ENCODE measurements at regions not wholly inside any gene's neighbourhood (a gene's known extent, or its start where the extent isn't known, plus 50 kb on each side); places are given as distances from the start of the nearest gene placed in this dataset.
"Not testable (repeated sequence)": the region's sequence is repeated elsewhere in the genome, so short reads cannot be mapped to it uniquely, and the experiment has no call there.

GRCh38 chr19:28332886-28333285, 880.1 kb downstream of the UQCRFS1 start:
- no peak for DNase-seq

GRCh38 chr19:28332351-28332750, 880.6 kb downstream of the UQCRFS1 start:
- no peak for DNase-seq

- DNase-seq: no peak
These were observed 881.4 kb downstream of the UQCRFS1 start for GRCh38 chr19:28331596-28331995.

- DNase-seq: no peak
These were observed 882.1 kb downstream of the UQCRFS1 start for GRCh38 chr19:28330831-28331230.

- DNase-seq: no peak
These were observed 883.5 kb downstream of the UQCRFS1 start for GRCh38 chr19:28329429-28329828.

GRCh38 chr19:28327905-28328304, 885.0 kb downstream of the UQCRFS1 start:
- DNase-seq: no peak

GRCh38 chr19:28326746-28327145, 886.2 kb downstream of the UQCRFS1 start:
- no peak for DNase-seq

- no peak for DNase-seq
These were observed 888.5 kb downstream of the UQCRFS1 start for GRCh38 chr19:28324275-28325060.

GRCh38 chr19:28322945-28323344, 890.0 kb downstream of the UQCRFS1 start:
- no peak for DNase-seq

GRCh38 chr19:28322491-28322890, 890.5 kb downstream of the UQCRFS1 start:
- no peak for DNase-seq

- no peak for DNase-seq
These were observed 893.0 kb downstream of the UQCRFS1 start for GRCh38 chr19:28319918-28320317.

- no peak for DNase-seq
These were observed 893.7 kb downstream of the UQCRFS1 start for GRCh38 chr19:28319227-28319626.

GRCh38 chr19:28318469-28319179, 894.3 kb downstream of the UQCRFS1 start:
- DNase-seq: no peak

GRCh38 chr19:28316464-28316863, 896.5 kb downstream of the UQCRFS1 start:
- DNase-seq: no peak

GRCh38 chr19:28314756-28315155, 898.2 kb downstream of the UQCRFS1 start:
- no peak for DNase-seq

GRCh38 chr19:28314287-28314686, 898.7 kb downstream of the UQCRFS1 start:
- DNase-seq: no peak

GRCh38 chr19:28313633-28314032, 899.3 kb downstream of the UQCRFS1 start:
- no peak for DNase-seq

GRCh38 chr19:28312269-28312668, 900.7 kb downstream of the UQCRFS1 start:
- no peak for DNase-seq

GRCh38 chr19:28310829-28311228, 902.1 kb downstream of the UQCRFS1 start:
- DNase-seq: not testable (repeated sequence)

GRCh38 chr19:28309070-28309469, 903.9 kb downstream of the UQCRFS1 start:
- DNase-seq: no peak

- DNase-seq: no peak
These were observed 905.0 kb downstream of the UQCRFS1 start for GRCh38 chr19:28307963-28308362.

GRCh38 chr19:28307487-28307886, 905.5 kb downstream of the UQCRFS1 start:
- no peak for DNase-seq

- DNase-seq: no peak
These were observed 907.4 kb downstream of the UQCRFS1 start for GRCh38 chr19:28305513-28305912.

GRCh38 chr19:28303502-28303901, 909.4 kb downstream of the UQCRFS1 start:
- no peak for DNase-seq

All from activated effector memory CD4-positive, alpha-beta T cell treated with anti-CD3 and anti-CD28 coated beads, Interleukin-2, amount 50 U/mL, for 16 hours (primary cell).